Smooth muscle cell (in vitro differentiated cells): ENCODE measurements at regions not wholly inside any gene's neighbourhood (a gene's known extent, or its start where the extent isn't known, plus 50 kb on each side); places are given as distances from the start of the nearest gene placed in this dataset.

Experiments
- DNase-seq: peaks from one replicate; lab custom pipeline; 2025; ENCODE audit not compliant: unreplicated experiment; lab: John Stamatoyannopoulos, UW
- H2AFZ ChIP-seq: fragments of 200-600 bp; sonication (generic); 2 replicates; pipeline ENCODE4 v1.6.0; 2016; ENCODE audit warnings: antibody characterized with exemption, low read depth, mild to moderate bottlenecking
- H3F3A ChIP-seq: fragments of 200-600 bp; sonication (generic); 2 replicates; pipeline ENCODE4 v1.6.0; 2017; ENCODE audit warnings: antibody characterized with exemption, low read depth
- H3K27ac ChIP-seq: fragments of 200-600 bp; sonication (generic); 2 replicates; pipeline ENCODE4 v1.5.1; 2016; ENCODE audit warnings: low read depth, mild to moderate bottlenecking
- H3K27me3 ChIP-seq: fragments of 200-600 bp; sonication (generic); 2 replicates; pipeline ENCODE4 v1.6.1; 2016; ENCODE audit warnings: low read depth, mild to moderate bottlenecking
- H3K36me3 ChIP-seq: fragments of 200-600 bp; sonication (generic); 2 replicates; pipeline ENCODE4 v1.5.1; 2016; ENCODE audit warnings: low read depth
- H3K4me1 ChIP-seq: fragments of 200-600 bp; sonication (generic); 2 replicates; pipeline ENCODE4 v1.5.1; 2016; ENCODE audit warnings: low read depth
- H3K4me2 ChIP-seq: fragments of 200-600 bp; sonication (generic); 2 replicates; pipeline ENCODE4 v1.6.0; 2016; ENCODE audit warnings: mild to moderate bottlenecking
- H3K4me3 ChIP-seq: fragments of 200-600 bp; sonication (generic); 2 replicates; pipeline ENCODE4 v1.5.1; 2016; ENCODE audit warnings: mild to moderate bottlenecking
- H3K79me2 ChIP-seq: fragments of 200-600 bp; sonication (generic); 2 replicates; pipeline ENCODE4 v1.6.0; 2016; ENCODE audit warnings: low read depth, mild to moderate bottlenecking
- H3K9ac ChIP-seq: fragments of 200-600 bp; sonication (generic); 2 replicates; pipeline ENCODE4 v1.6.0; 2016; ENCODE audit warnings: low read depth
- H3K9me3 ChIP-seq: fragments of 200-600 bp; sonication (generic); replicated peaks from 2 replicates; pipeline ENCODE4 v1.5.1; 2016; ENCODE audit warnings: low read depth
- H4K20me1 ChIP-seq: fragments of 200-600 bp; sonication (generic); 2 replicates; pipeline ENCODE4 v1.6.0; 2016; ENCODE audit warnings: low read depth
- CTCF ChIP-seq: fragments of 200-600 bp; sonication (generic); IDR thresholded peaks from 2 replicates; pipeline ENCODE4 v1.5.1; 2017; ENCODE audit warnings: borderline replicate concordance, mild to moderate bottlenecking, antibody characterized with exemption; ENCODE audit not compliant: insufficient read depth, poor library complexity, severe bottlenecking
- WGBS: methylation state at CpG from one replicate; pipeline ENCODE4 v1.1.7; 2016; ENCODE audit warnings: low lambda C conversion rate; 5-methylcytosine and 5-hydroxymethylcytosine counted together

GRCh38 chr19:28405346-28405742 lies 807.6 kb downstream of the UQCRFS1 start:
- no peak overlapping the region for H3K4me3 ChIP-seq
- no peak overlapping the region for H2AFZ ChIP-seq
- H3K27ac ChIP-seq: no peak overlapping the region
- H3K36me3 ChIP-seq: no peaks in the 10 kb centered on the region
- no peak overlapping the region for H3K9ac ChIP-seq
- no peaks in the 10 kb centered on the region for H4K20me1 ChIP-seq
- no peaks in the 10 kb centered on the region for H3K4me1 ChIP-seq
- H3K4me2 ChIP-seq: no peak overlapping the region
- DNase-seq: no peak
- 90% methylated on average over 13 of the region's 13 CpGs for WGBS
- H3F3A ChIP-seq: no peaks in the 10 kb centered on the region
- no peaks in the 10 kb centered on the region for H3K27me3 ChIP-seq
- H3K79me2 ChIP-seq: no peaks in the 10 kb centered on the region
- TF ChIP-seq CTCF: no peak
- no peaks in the 10 kb centered on the region for H3K9me3 ChIP-seq

GRCh38 chr19:28404472-28404871 lies 808.5 kb downstream of the UQCRFS1 start:
- Histone ChIP-seq H3K9me3 (no peaks in the 10 kb centered on the region), H3K4me3 (no peak overlapping the region), H4K20me1 (no peaks in the 10 kb centered on the region), H3F3A (no peaks in the 10 kb centered on the region), H3K4me1 (no peaks in the 10 kb centered on the region), H2AFZ (no peak overlapping the region), H3K27me3 (no peaks in the 10 kb centered on the region), H3K4me2 (no peak overlapping the region), H3K79me2 (no peaks in the 10 kb centered on the region), H3K36me3 (no peaks in the 10 kb centered on the region), H3K9ac (no peak overlapping the region), H3K27ac (no peak overlapping the region)
- 90% methylated on average over 4 of the region's 4 CpGs for WGBS
- DNase-seq: no peak
- no peak for TF ChIP-seq CTCF

- WGBS: 88% methylated on average over 8 of the region's 8 CpGs
- H3K79me2 ChIP-seq: no peaks in the 10 kb centered on the region
- no peak overlapping the region for H3K27ac ChIP-seq
- no peaks in the 10 kb centered on the region for H3F3A ChIP-seq
- TF ChIP-seq CTCF: no peak
- H2AFZ ChIP-seq: no peak overlapping the region
- no peak overlapping the region for H3K4me2 ChIP-seq
- H3K36me3 ChIP-seq: no peaks in the 10 kb centered on the region
- no peaks in the 10 kb centered on the region for H3K9me3 ChIP-seq
- H3K4me3 ChIP-seq: no peak overlapping the region
- no peaks in the 10 kb centered on the region for H3K27me3 ChIP-seq
- H4K20me1 ChIP-seq: no peaks in the 10 kb centered on the region
- no peak for DNase-seq
- no peak overlapping the region for H3K9ac ChIP-seq
- H3K4me1 ChIP-seq: no peaks in the 10 kb centered on the region
These were observed 809.3 kb downstream of the UQCRFS1 start for GRCh38 chr19:28403690-28404089.

GRCh38 chr19:28402701-28403290 lies 810.2 kb downstream of the UQCRFS1 start:
- Histone ChIP-seq H4K20me1 (no peaks in the 10 kb centered on the region), H3K27me3 (no peaks in the 10 kb centered on the region), H3K9ac (no peak overlapping the region), H3K27ac (no peak overlapping the region), H3F3A (no peaks in the 10 kb centered on the region), H3K79me2 (no peaks in the 10 kb centered on the region), H3K9me3 (no peaks in the 10 kb centered on the region), H3K4me3 (no peak overlapping the region), H3K4me1 (no peaks in the 10 kb centered on the region), H3K36me3 (no peaks in the 10 kb centered on the region), H2AFZ (no peak overlapping the region), H3K4me2 (no peak overlapping the region)
- no peak for DNase-seq
- WGBS: 71% methylated on average over 13 of the region's 13 CpGs
- TF ChIP-seq CTCF: no peak
